DND-41 (cell line): ENCODE measurements at regions not wholly inside any gene's neighbourhood (a gene's known extent, or its start where the extent isn't known, plus 50 kb on each side); places are given as distances from the start of the nearest gene placed in this dataset.

Source experiments
- ATAC-seq: fragments of 200-7000 bp; cut with Tn5 transposase; 3 replicates; pipeline ENCODE4 v1.9.1; 2021; ENCODE audit warnings: low read depth; ENCODE audit not compliant: insufficient read depth
- DNase-seq: peaks from one replicate; pipeline ENCODE4 v3.0.0-alpha.2; 2020
- H2AFZ ChIP-seq: 2 replicates; pipeline ENCODE4 v1.6.0; 2012; ENCODE audit warnings: low read depth, low read length
- H3K27ac ChIP-seq: 2 replicates; pipeline ENCODE4 v1.5.1; 2012; ENCODE audit warnings: low read length, inconsistent platforms
- H3K27me3 ChIP-seq: fragments of 200-600 bp; sonication (generic); 2 replicates; pipeline ENCODE4 v1.6.0; 2012; ENCODE audit warnings: low read length, mild to moderate bottlenecking, inconsistent platforms; ENCODE audit not compliant: insufficient read depth, poor library complexity
- H3K36me3 ChIP-seq: 2 replicates; pipeline ENCODE4 v1.5.1; 2012; ENCODE audit warnings: low read length, inconsistent platforms; ENCODE audit not compliant: insufficient read depth
- H3K4me1 ChIP-seq: 2 replicates; pipeline ENCODE4 v1.5.1; 2012; ENCODE audit warnings: mild to moderate bottlenecking, low read length; ENCODE audit not compliant: insufficient read depth
- H3K4me2 ChIP-seq: 2 replicates; pipeline ENCODE4 v1.6.0; 2012; ENCODE audit warnings: mild to moderate bottlenecking, moderate library complexity, low read length, inconsistent platforms; ENCODE audit not compliant: insufficient read depth
- H3K4me3 ChIP-seq, 2 experiments: fragments of 200-600 bp in 1 of 2; shearing (Covaris generic) in 1 of 2; 2 replicates each; pipeline ENCODE4 v1.5.1; 2012 to 2016; ENCODE audit warnings: inconsistent platforms in 2 of 2, low read length in 2 of 2, mild to moderate bottlenecking in 2 of 2, low read depth in 1 of 2, moderate library complexity in 1 of 2
- H3K79me2 ChIP-seq: 2 replicates; pipeline ENCODE4 v1.6.0; 2012; ENCODE audit warnings: low read length, inconsistent platforms; ENCODE audit not compliant: insufficient read depth
- H3K9ac ChIP-seq: 2 replicates; pipeline ENCODE4 v1.6.0; 2012; ENCODE audit warnings: low read depth, mild to moderate bottlenecking, inconsistent platforms, low read length, moderate library complexity
- H3K9me3 ChIP-seq: 2 replicates; pipeline ENCODE4 v1.5.1; 2012; ENCODE audit warnings: low read length, moderate library complexity, mild to moderate bottlenecking, inconsistent platforms; ENCODE audit not compliant: insufficient read depth, severe bottlenecking
- H4K20me1 ChIP-seq: 2 replicates; pipeline ENCODE4 v1.6.0; 2012; ENCODE audit warnings: low read length; ENCODE audit not compliant: insufficient read depth
- CTCF ChIP-seq: IDR thresholded peaks from 2 replicates; pipeline ENCODE4 v1.5.1; 2012; ENCODE audit warnings: borderline replicate concordance, low read length, moderate library complexity, mild to moderate bottlenecking; ENCODE audit not compliant: poor library complexity, severe bottlenecking; ENCODE audit errors: extremely low read depth
- EZH2 ChIP-seq: IDR thresholded peaks from 3 replicates; pipeline ENCODE4 v1.6.1; 2012; ENCODE audit warnings: borderline replicate concordance, low read depth, mild to moderate bottlenecking, moderate library complexity, low read length, inconsistent platforms; ENCODE audit not compliant: severe bottlenecking

GRCh38 chr4:27779827-27780226 is 919.2 kb downstream of the STIM2 start:
- no peaks in the 10 kb centered on the region for H3K79me2 ChIP-seq
- no peaks in the 10 kb centered on the region for H3K9me3 ChIP-seq
- H3K27me3 ChIP-seq = no peaks in the 10 kb centered on the region
- H3K36me3 ChIP-seq = no peaks in the 10 kb centered on the region
- H2AFZ ChIP-seq = no peak overlapping the region
- ATAC-seq = no peak
- no peaks in the 10 kb centered on the region for H3K4me1 ChIP-seq
- H3K4me2 ChIP-seq = no peak overlapping the region
- H3K9ac ChIP-seq = no peak overlapping the region
- no peaks in the 10 kb centered on the region for H4K20me1 ChIP-seq
- TF ChIP-seq EZH2 = no peak
- no peak for TF ChIP-seq CTCF
- no peak overlapping the region for H3K27ac ChIP-seq
- no peak overlapping the region for H3K4me3 ChIP-seq
- DNase-seq = no peak

- no peak for ATAC-seq
- no peaks in the 10 kb centered on the region for H3K9me3 ChIP-seq
These were observed 926.6 kb downstream of the STIM2 start for GRCh38 chr4:27787195-27787594.

GRCh38 chr4:27789773-27790172 is 929.1 kb downstream of the STIM2 start:
- no peaks in the 10 kb centered on the region for H3K79me2 ChIP-seq
- no peak for ATAC-seq
- H3K27ac ChIP-seq = no peak overlapping the region
- TF ChIP-seq CTCF (no peak), EZH2 (no peak)
- no peaks in the 10 kb centered on the region for H3K27me3 ChIP-seq
- no peak overlapping the region for H3K9ac ChIP-seq
- no peak for DNase-seq
- H3K4me3 ChIP-seq = no peak overlapping the region
- H4K20me1 ChIP-seq = no peaks in the 10 kb centered on the region
- no peak overlapping the region for H2AFZ ChIP-seq
- no peaks in the 10 kb centered on the region for H3K4me1 ChIP-seq
- H3K9me3 ChIP-seq = no peaks in the 10 kb centered on the region
- H3K4me2 ChIP-seq = no peak overlapping the region
- no peaks in the 10 kb centered on the region for H3K36me3 ChIP-seq

More at GRCh38 chr4:27787195-27787594, 926.6 kb downstream of the STIM2 start:
- Histone ChIP-seq H4K20me1 (no peaks in the 10 kb centered on the region), H3K79me2 (no peaks in the 10 kb centered on the region), H3K27me3 (no peaks in the 10 kb centered on the region), H3K9ac (no peak overlapping the region), H3K4me2 (no peak overlapping the region), H3K36me3 (no peaks in the 10 kb centered on the region), H3K4me3 (no peak overlapping the region), H2AFZ (no peak overlapping the region), H3K4me1 (no peaks in the 10 kb centered on the region), H3K27ac (no peak overlapping the region)
- TF ChIP-seq CTCF (no peak), EZH2 (no peak)
- DNase-seq = no peak

- H3K4me2 ChIP-seq = no peak overlapping the region
- ATAC-seq = no peak
- no peak for DNase-seq
- no peaks in the 10 kb centered on the region for H4K20me1 ChIP-seq
- H3K27ac ChIP-seq = no peak overlapping the region
- TF ChIP-seq EZH2 (no peak), CTCF (no peak)
- H3K4me3 ChIP-seq = no peak overlapping the region
- H3K36me3 ChIP-seq = no peaks in the 10 kb centered on the region
- no peaks in the 10 kb centered on the region for H3K9me3 ChIP-seq
- H3K27me3 ChIP-seq = no peaks in the 10 kb centered on the region
- no peaks in the 10 kb centered on the region for H3K79me2 ChIP-seq
- H3K4me1 ChIP-seq = no peaks in the 10 kb centered on the region
- no peak overlapping the region for H3K9ac ChIP-seq
- no peak overlapping the region for H2AFZ ChIP-seq
These were observed 930.3 kb downstream of the STIM2 start for GRCh38 chr4:27790911-27791310.
